PC-9 (cell line): ENCODE measurements at regions not wholly inside any gene's neighbourhood (a gene's known extent, or its start where the extent isn't known, plus 50 kb on each side); places are given as distances from the start of the nearest gene placed in this dataset.

Experiments used
- BruUV-seq: library from RNA; stranded (reverse); fragments of 400-500 nt; replicated peaks from 2 replicates; lab custom pipeline; 2021; lab: Mats Ljungman, UMichigan
- CTCF ChIA-PET: fragments of 300-600 bp; sonication (Branson Sonifier 250); formaldehyde crosslinking; loops from one replicate; lab custom pipeline; 2022; ENCODE audit warnings: antibody characterized with exemption; lab: Charles Lee
- POLR2A ChIA-PET: fragments of 300-600 bp; sonication (Branson Sonifier 250); formaldehyde crosslinking; loops from one replicate; lab custom pipeline; 2022; ENCODE audit warnings: antibody characterized with exemption; ENCODE audit not compliant: unreplicated experiment; lab: Charles Lee
- DNase-seq, 2 experiments: peaks; one replicate each; pipeline versions ENCODE4 v3.0.0 to v3.0.0-alpha.2; 2015 to 2022; ENCODE audit warnings: mixed read lengths in 1 of 2
- H2AFZ ChIP-seq: fragments of 200-600 bp; sonication (generic); 2 replicates; pipeline ENCODE4 v1.8.1; 2017; ENCODE audit warnings: antibody characterized with exemption
- H3F3A ChIP-seq: fragments of 200-600 bp; sonication (generic); 2 replicates; pipeline ENCODE4 v1.8.1; 2017; ENCODE audit warnings: antibody characterized with exemption, mild to moderate bottlenecking, low read depth; ENCODE audit not compliant: insufficient read depth
- H3K27ac ChIP-seq: fragments of 200-600 bp; sonication (generic); 2 replicates; pipeline ENCODE4 v1.6.1; 2016; ENCODE audit warnings: mixed run types
- H3K27me3 ChIP-seq: fragments of 200-600 bp; sonication (generic); 2 replicates; pipeline ENCODE4 v1.6.1; 2016; ENCODE audit warnings: low read depth, mixed run types; ENCODE audit not compliant: insufficient read depth
- H3K36me3 ChIP-seq: fragments of 200-600 bp; sonication (generic); 2 replicates; pipeline ENCODE4 v1.6.1; 2016; ENCODE audit warnings: low read depth, mixed run types
- H3K4me1 ChIP-seq: fragments of 200-600 bp; sonication (generic); replicated peaks from 2 replicates; pipeline ENCODE4 v1.6.1; 2016; ENCODE audit warnings: mixed run types; ENCODE audit not compliant: insufficient read depth
- H3K4me2 ChIP-seq: fragments of 200-600 bp; sonication (generic); 2 replicates; pipeline ENCODE4 v1.6.1; 2017; ENCODE audit warnings: mixed run types
- H3K4me3 ChIP-seq: fragments of 200-600 bp; sonication (generic); 2 replicates; pipeline ENCODE4 v1.6.1; 2016; ENCODE audit warnings: mixed run types
- H3K79me2 ChIP-seq: fragments of 200-600 bp; sonication (generic); 2 replicates; pipeline ENCODE4 v1.6.1; 2017; ENCODE audit warnings: low read depth, mixed run types
- H3K9me2 ChIP-seq: fragments of 200-600 bp; sonication (generic); 2 replicates; pipeline ENCODE4 v1.8.1; 2017; ENCODE audit warnings: mild to moderate bottlenecking; ENCODE audit not compliant: insufficient read depth
- H3K9me3 ChIP-seq: fragments of 200-600 bp; sonication (generic); 2 replicates; pipeline ENCODE4 v1.8.1; 2016; ENCODE audit warnings: low read depth; ENCODE audit not compliant: insufficient read depth
- H4K20me1 ChIP-seq: fragments of 200-600 bp; sonication (generic); 2 replicates; pipeline ENCODE4 v1.8.1; 2017; ENCODE audit not compliant: insufficient read depth
- EZH2 ChIP-seq: fragments of 200-600 bp; sonication (generic); IDR thresholded peaks from 2 replicates; pipeline ENCODE4 v1.8.0; 2017; ENCODE audit warnings: antibody characterized with exemption, low read depth
- intact Hi-C: fragments of 100-400 bp; cut with micrococcal nuclease; formaldehyde crosslinking; loops from one replicate; pipeline ENCODE4 v1.10.0; 2022; ENCODE audit not compliant: unreplicated experiment
- TF ChIP-seq, protein P1 (sequence below): fragments of 200-600 bp; sonication (generic); conservative IDR thresholded peaks from 2 replicates; pipeline ENCODE4 v1.6.1; 2017; ENCODE audit warnings: mixed run types, antibody characterized with exemption, mild to moderate bottlenecking, moderate library complexity

DNA sequence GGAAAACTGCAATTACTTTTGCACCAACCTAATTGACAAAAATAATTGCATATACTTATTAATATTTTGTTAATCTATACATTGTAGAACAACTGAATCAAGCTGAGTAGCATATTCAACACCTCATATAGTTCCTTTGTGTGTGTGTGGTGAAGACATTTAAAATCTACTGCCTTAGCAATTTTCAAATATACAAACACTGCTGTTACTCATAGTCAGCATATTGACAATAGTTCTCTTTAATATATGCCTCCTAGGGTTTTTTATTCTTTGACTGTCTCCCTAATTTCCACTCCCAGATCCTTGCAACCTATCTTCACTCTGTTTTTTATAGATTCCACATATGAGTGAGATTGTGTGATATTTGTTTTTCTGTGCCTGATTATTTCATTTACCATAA lies 426.8 kb downstream of the PPARGC1A start:
- Histone ChIP-seq H3K27ac (no peak overlapping the region), H3K9me2 (no peaks in the 10 kb centered on the region), H3K9me3 (no peaks in the 10 kb centered on the region), H3K4me2 (no peak overlapping the region), H3K4me3 (no peak overlapping the region), H2AFZ (no peak overlapping the region), H3K4me1 (no peaks in the 10 kb centered on the region), H3F3A (no peaks in the 10 kb centered on the region), H3K27me3 (no peaks in the 10 kb centered on the region), H3K79me2 (no peaks in the 10 kb centered on the region), H3K36me3 (no peaks in the 10 kb centered on the region), H4K20me1 (no peaks in the 10 kb centered on the region)
- no peak for DNase-seq
- ChIA-PET CTCF (no interaction called here), POLR2A (no interaction called here)
- intact Hi-C loops, result no loop called here
- TF ChIP-seq, protein P1, sequence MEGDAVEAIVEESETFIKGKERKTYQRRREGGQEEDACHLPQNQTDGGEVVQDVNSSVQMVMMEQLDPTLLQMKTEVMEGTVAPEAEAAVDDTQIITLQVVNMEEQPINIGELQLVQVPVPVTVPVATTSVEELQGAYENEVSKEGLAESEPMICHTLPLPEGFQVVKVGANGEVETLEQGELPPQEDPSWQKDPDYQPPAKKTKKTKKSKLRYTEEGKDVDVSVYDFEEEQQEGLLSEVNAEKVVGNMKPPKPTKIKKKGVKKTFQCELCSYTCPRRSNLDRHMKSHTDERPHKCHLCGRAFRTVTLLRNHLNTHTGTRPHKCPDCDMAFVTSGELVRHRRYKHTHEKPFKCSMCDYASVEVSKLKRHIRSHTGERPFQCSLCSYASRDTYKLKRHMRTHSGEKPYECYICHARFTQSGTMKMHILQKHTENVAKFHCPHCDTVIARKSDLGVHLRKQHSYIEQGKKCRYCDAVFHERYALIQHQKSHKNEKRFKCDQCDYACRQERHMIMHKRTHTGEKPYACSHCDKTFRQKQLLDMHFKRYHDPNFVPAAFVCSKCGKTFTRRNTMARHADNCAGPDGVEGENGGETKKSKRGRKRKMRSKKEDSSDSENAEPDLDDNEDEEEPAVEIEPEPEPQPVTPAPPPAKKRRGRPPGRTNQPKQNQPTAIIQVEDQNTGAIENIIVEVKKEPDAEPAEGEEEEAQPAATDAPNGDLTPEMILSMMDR, result no peak
- no peak for TF ChIP-seq EZH2
- no TSS peak for BruUV-seq

DNA sequence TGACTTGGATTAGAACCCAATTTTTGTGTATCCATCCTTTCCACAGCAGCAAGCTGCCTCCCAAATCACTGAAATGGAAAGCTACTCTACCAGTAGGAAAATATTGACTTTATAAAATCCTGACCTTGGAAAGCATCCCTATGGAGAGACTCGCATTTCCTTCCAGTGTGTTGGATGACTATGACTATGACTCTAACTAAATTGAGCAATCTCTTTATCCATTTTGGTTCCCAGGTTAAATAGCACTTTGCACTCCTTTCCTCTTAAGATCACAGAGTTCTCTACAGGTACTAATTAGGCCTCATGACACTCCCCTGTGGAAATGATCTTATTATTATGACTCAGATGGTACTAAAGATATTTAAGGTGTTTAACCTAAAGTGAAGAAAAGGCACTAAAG lies 431.8 kb downstream of the PPARGC1A start:
- Histone ChIP-seq H2AFZ (no peak overlapping the region), H3K9me3 (no peaks in the 10 kb centered on the region), H3K9me2 (no peaks in the 10 kb centered on the region), H3K4me3 (no peak overlapping the region), H4K20me1 (no peaks in the 10 kb centered on the region), H3K4me2 (no peak overlapping the region), H3K79me2 (no peaks in the 10 kb centered on the region), H3K27me3 (no peaks in the 10 kb centered on the region), H3K27ac (no peak overlapping the region), H3K36me3 (no peaks in the 10 kb centered on the region), H3F3A (no peaks in the 10 kb centered on the region), H3K4me1 (no peaks in the 10 kb centered on the region)
- DNase-seq, result no peak
- POLR2A ChIA-PET, result no interaction called here
- BruUV-seq, result no TSS peak
- intact Hi-C loops, result no loop called here
- CTCF ChIA-PET, result no interaction called here
- TF ChIP-seq, protein P1, result no peak
- TF ChIP-seq EZH2, result no peak

DNA sequence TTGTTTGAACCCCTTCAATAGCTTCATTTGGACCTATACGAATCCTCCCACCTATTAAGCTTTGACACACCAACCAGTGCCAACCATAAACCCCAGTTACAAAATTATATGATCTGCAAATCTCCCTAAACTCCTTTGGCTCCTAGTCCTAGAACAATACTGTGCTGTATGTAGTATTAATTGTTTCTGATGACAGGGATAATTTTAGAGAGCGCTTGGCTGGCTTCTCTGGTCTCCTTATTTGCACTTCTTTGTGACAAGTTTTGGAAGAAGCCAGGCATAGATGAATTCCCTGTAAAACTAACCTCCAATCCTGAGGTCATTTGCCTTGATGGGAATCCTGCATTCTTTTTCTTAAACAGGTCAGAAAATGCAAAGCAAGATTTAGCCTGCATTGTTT lies 433.0 kb downstream of the PPARGC1A start:
- Histone ChIP-seq H3K36me3 (no peaks in the 10 kb centered on the region), H3F3A (no peaks in the 10 kb centered on the region), H3K9me2 (no peaks in the 10 kb centered on the region), H3K4me3 (no peak overlapping the region), H3K27me3 (no peaks in the 10 kb centered on the region), H3K9me3 (no peaks in the 10 kb centered on the region), H2AFZ (no peak overlapping the region), H3K79me2 (no peaks in the 10 kb centered on the region), H4K20me1 (no peaks in the 10 kb centered on the region), H3K27ac (no peak overlapping the region), H3K4me1 (no peaks in the 10 kb centered on the region), H3K4me2 (no peak overlapping the region)
- BruUV-seq, result no TSS peak
- intact Hi-C loops, result no loop called here
- ChIA-PET POLR2A (no interaction called here), CTCF (no interaction called here)
- TF ChIP-seq, protein P1, result no peak
- TF ChIP-seq EZH2, result no peak
- no peak for DNase-seq
